ENCODE measurements at regions not wholly inside any gene's neighbourhood (a gene's known extent, or its start where the extent isn't known, plus 50 kb on each side); places are given as distances from the start of the nearest gene placed in this dataset.
"Not testable (repeated sequence)": the region's sequence is repeated elsewhere in the genome, so short reads cannot be mapped to it uniquely, and the experiment has no call there.

- no peak for DNase-seq
Observed at GRCh38 chr6:157727629-157728182, 95.3 kb upstream of the SNX9 start.

GRCh38 chr6:157728183-157728881 is 94.7 kb upstream of the SNX9 start:
- DNase-seq, result no peak

GRCh38 chr6:157731221-157731620 is 91.8 kb upstream of the SNX9 start:
- DNase-seq, result no peak

- no peak for DNase-seq
Observed at GRCh38 chr6:157732007-157732406, 91.0 kb upstream of the SNX9 start.

- DNase-seq, result no peak
Observed at GRCh38 chr6:157732416-157733161, 90.5 kb upstream of the SNX9 start.

GRCh38 chr6:157736555-157736954 is 86.5 kb upstream of the SNX9 start:
- not testable (repeated sequence) for DNase-seq

- DNase-seq, result no peak
Observed at GRCh38 chr6:157741321-157741947, 81.6 kb upstream of the SNX9 start.

GRCh38 chr6:157741948-157742556 is 81.0 kb upstream of the SNX9 start:
- DNase-seq, result no peak

- no peak for DNase-seq
Observed at GRCh38 chr6:157744102-157744601, 78.9 kb upstream of the SNX9 start.

GRCh38 chr6:157746897-157747296 is 76.1 kb upstream of the SNX9 start:
- no peak for DNase-seq

- no peak for DNase-seq
Observed at GRCh38 chr6:157747370-157747769, 75.7 kb upstream of the SNX9 start.

GRCh38 chr6:157748839-157749571 is 74.0 kb upstream of the SNX9 start:
- DNase-seq, result no peak

GRCh38 chr6:157750973-157751372 is 72.1 kb upstream of the SNX9 start:
- peak in 1 of 2 experiments; percentile 11 for DNase-seq

GRCh38 chr6:157751547-157752200 is 71.4 kb upstream of the SNX9 start:
- peak in 1 of 2 experiments; percentile 15 for DNase-seq

- not testable (repeated sequence) for DNase-seq
Observed at GRCh38 chr6:157752879-157753278, 70.2 kb upstream of the SNX9 start.

- DNase-seq, result no peak
Observed at GRCh38 chr6:157753291-157753690, 69.8 kb upstream of the SNX9 start.

GRCh38 chr6:157753801-157754200 is 69.2 kb upstream of the SNX9 start:
- not testable (repeated sequence) for DNase-seq

GRCh38 chr6:157754351-157754750 is 68.7 kb upstream of the SNX9 start:
- no peak for DNase-seq

GRCh38 chr6:157755032-157755745 is 67.9 kb upstream of the SNX9 start:
- DNase-seq, result no peak

- DNase-seq, result peak; percentile 78 to 79
Observed at GRCh38 chr6:157755746-157756411, 67.2 kb upstream of the SNX9 start.

Measured in activated T-cell treated with anti-CD3 and anti-CD28 coated beads, Interleukin-2, amount 50 U/mL, for 48 hours (primary cell).